SK-N-SH (cell line): ENCODE measurements at regions not wholly inside any gene's neighbourhood (a gene's known extent, or its start where the extent isn't known, plus 50 kb on each side); places are given as distances from the start of the nearest gene placed in this dataset.

Experiments
- CTCF ChIA-PET: fragments of 300-600, 350-600 bp; formaldehyde crosslinking; extraction: SDS; loops from one replicate; lab custom pipeline; 2021; lab: Yijun Ruan, JAX
- POLR2A ChIA-PET: fragments of 350-600 bp; sonication (Branson Sonifier 250); formaldehyde crosslinking; extraction: SDS; loops from one replicate; lab custom pipeline; 2020; ENCODE audit warnings: antibody characterized with exemption, inconsistent platforms; lab: Yijun Ruan, JAX
- DNase-seq: peaks from one replicate; pipeline ENCODE4 v3.0.0; 2012
- H2AFZ ChIP-seq: fragments of 200-600 bp; sonication (generic); 2 replicates; pipeline ENCODE4 v1.8.1; 2016; ENCODE audit warnings: antibody characterized with exemption, mild to moderate bottlenecking, low read depth
- H3F3A ChIP-seq: fragments of 200-600 bp; sonication (generic); replicated peaks from 2 replicates; pipeline ENCODE3; 2016; ENCODE audit warnings: antibody characterized with exemption, mild to moderate bottlenecking; ENCODE audit not compliant: insufficient read depth
- H3K27ac ChIP-seq, 2 experiments: fragments of 200-500 bp in 1 of 2; fragments of 200-600 bp in 1 of 2; sonication (Bioruptor generic) in 1 of 2; sonication (generic), shearing (Covaris generic) in 1 of 2; 2 replicates each; pipeline versions ENCODE4 v1.5.1 to v1.6.1; 2014 to 2016; ENCODE audit warnings: low read depth in 2 of 2, inconsistent platforms in 1 of 2, low read length in 1 of 2, mild to moderate bottlenecking in 1 of 2, mixed read lengths in 1 of 2
- H3K27me3 ChIP-seq: fragments of 200-600 bp; sonication (generic), shearing (Covaris generic); 2 replicates; pipeline ENCODE4 v1.6.1; 2016; ENCODE audit warnings: mixed run types; ENCODE audit not compliant: insufficient read depth
- H3K36me3 ChIP-seq, 2 experiments: fragments of 200-500 bp in 1 of 2; fragments of 200-600 bp in 1 of 2; sonication (Bioruptor generic) in 1 of 2; sonication (generic) in 1 of 2; replicated peaks in 1 of 2; 2 replicates each; pipeline versions ENCODE3 to v1.5.1; 2014 to 2016; ENCODE audit warnings: low read length in 1 of 2, mild to moderate bottlenecking in 1 of 2; ENCODE audit not compliant: insufficient read depth in 2 of 2, control insufficient read depth in 1 of 2
- H3K4me1 ChIP-seq, 2 experiments: fragments of 200-500 bp in 1 of 2; fragments of 200-600 bp in 1 of 2; sonication (Bioruptor generic) in 1 of 2; sonication (generic), shearing (Covaris generic) in 1 of 2; 2 replicates each; pipeline versions ENCODE4 v1.5.1 to v1.6.1; 2014 to 2016; ENCODE audit warnings: low read depth in 1 of 2, low read length in 1 of 2, mixed run types in 1 of 2; ENCODE audit not compliant: insufficient read depth in 2 of 2, control insufficient read depth in 1 of 2
- H3K4me2 ChIP-seq: fragments of 200-600 bp; sonication (generic), shearing (Covaris generic); 2 replicates; pipeline ENCODE4 v1.6.1; 2017; ENCODE audit warnings: mixed run types
- H3K4me3 ChIP-seq, 2 experiments: fragments of 200-500 bp in 1 of 2; fragments of 200-600 bp in 1 of 2; sonication (Bioruptor generic) in 1 of 2; sonication (generic), shearing (Covaris generic) in 1 of 2; 2 replicates each; pipeline versions ENCODE4 v1.5.1 to v1.8.1; 2014 to 2016; ENCODE audit warnings: low read depth in 2 of 2, inconsistent platforms in 1 of 2, low read length in 1 of 2, mild to moderate bottlenecking in 1 of 2, mixed read lengths in 1 of 2, moderate library complexity in 1 of 2
- H3K79me2 ChIP-seq: fragments of 200-600 bp; sonication (generic); 2 replicates; pipeline ENCODE4 v1.8.1; 2017; ENCODE audit warnings: mild to moderate bottlenecking; ENCODE audit not compliant: insufficient read depth
- H3K9ac ChIP-seq: fragments of 200-600 bp; sonication (generic); 2 replicates; pipeline ENCODE4 v1.6.1; 2017; ENCODE audit warnings: mixed run types
- H3K9me2 ChIP-seq: fragments of 200-600 bp; sonication (generic); 2 replicates; pipeline ENCODE4 v1.6.1; 2017; ENCODE audit warnings: mixed run types
- H3K9me3 ChIP-seq: fragments of 200-600 bp; sonication (generic); 2 replicates; pipeline ENCODE4 v1.6.1; 2017; ENCODE audit warnings: mixed run types, mild to moderate bottlenecking, moderate library complexity
- H4K20me1 ChIP-seq: fragments of 200-600 bp; sonication (generic); 2 replicates; pipeline ENCODE4 v1.6.1; 2017; ENCODE audit warnings: mild to moderate bottlenecking, mixed run types; ENCODE audit not compliant: insufficient read depth
- CHD2 ChIP-seq: fragments of 150-350 bp; IDR thresholded peaks from 2 replicates; pipeline ENCODE4 v1.6.1; 2018; ENCODE audit warnings: low read length; ENCODE audit not compliant: partially characterized antibody
- EZH2phosphoT487 ChIP-seq: fragments of 200-600 bp; sonication (generic); IDR thresholded peaks from 2 replicates; pipeline ENCODE4 v1.6.1; 2017; ENCODE audit warnings: low read depth, mixed run types, mild to moderate bottlenecking, antibody characterized with exemption, moderate library complexity, borderline replicate concordance
- FOXJ3 ChIP-seq: sonication (generic); formaldehyde crosslinking; IDR thresholded peaks from 2 replicates; pipeline ENCODE4 v1.5.1; 2020; ENCODE audit warnings: mild to moderate bottlenecking, missing genetic modification reagents
- FOXM1 ChIP-seq: IDR thresholded peaks from 2 replicates; pipeline ENCODE4 v1.4.0; 2012; ENCODE audit warnings: low read depth, mild to moderate bottlenecking
- JUND ChIP-seq: IDR thresholded peaks from 2 replicates; pipeline ENCODE4 v1.4.0; 2012
- NFIC ChIP-seq: IDR thresholded peaks from 2 replicates; pipeline ENCODE4 v1.4.0; 2012; ENCODE audit warnings: borderline replicate concordance
- NRF1 ChIP-seq: IDR thresholded peaks from 2 replicates; pipeline ENCODE4 v1.6.1; 2012; ENCODE audit warnings: low read depth, mild to moderate bottlenecking, low read length
- SIN3A ChIP-seq: IDR thresholded peaks from 2 replicates; pipeline ENCODE4 v1.6.1; 2012; ENCODE audit warnings: low read depth, mild to moderate bottlenecking, low read length, moderate library complexity, borderline replicate concordance
- TAF1 ChIP-seq: IDR thresholded peaks from 2 replicates; pipeline ENCODE4 v1.6.1; 2012; ENCODE audit warnings: low read depth, mild to moderate bottlenecking, low read length, moderate library complexity, borderline replicate concordance
- TCF12 ChIP-seq: IDR thresholded peaks from 2 replicates; pipeline ENCODE4 v1.4.0; 2012
- TEAD4 ChIP-seq: IDR thresholded peaks from 2 replicates; pipeline ENCODE4 v1.4.0; 2012; ENCODE audit warnings: mild to moderate bottlenecking, borderline replicate concordance; ENCODE audit not compliant: insufficient read depth
- YY1 ChIP-seq: IDR thresholded peaks from 2 replicates; pipeline ENCODE4 v1.4.0; 2012; ENCODE audit warnings: low read depth, mild to moderate bottlenecking
- TF ChIP-seq, protein P1 (sequence below): IDR thresholded peaks from 2 replicates; pipeline ENCODE4 v1.6.1; 2012; ENCODE audit warnings: mild to moderate bottlenecking, low read depth, low read length, moderate library complexity
- TF ChIP-seq, protein P2 (sequence below): IDR thresholded peaks from 2 replicates; pipeline ENCODE4 v1.4.0; 2012; ENCODE audit warnings: low read depth
- TF ChIP-seq, protein P3 (sequence below): IDR thresholded peaks from 2 replicates; pipeline ENCODE4 v1.4.0; 2012; ENCODE audit warnings: low read depth, borderline replicate concordance
- TF ChIP-seq, protein P4 (sequence below): fragments of 150-350 bp; IDR thresholded peaks from 2 replicates; pipeline ENCODE4 v1.6.1; 2017; ENCODE audit warnings: antibody characterized with exemption, low read length, low read depth, borderline replicate concordance

DNA sequence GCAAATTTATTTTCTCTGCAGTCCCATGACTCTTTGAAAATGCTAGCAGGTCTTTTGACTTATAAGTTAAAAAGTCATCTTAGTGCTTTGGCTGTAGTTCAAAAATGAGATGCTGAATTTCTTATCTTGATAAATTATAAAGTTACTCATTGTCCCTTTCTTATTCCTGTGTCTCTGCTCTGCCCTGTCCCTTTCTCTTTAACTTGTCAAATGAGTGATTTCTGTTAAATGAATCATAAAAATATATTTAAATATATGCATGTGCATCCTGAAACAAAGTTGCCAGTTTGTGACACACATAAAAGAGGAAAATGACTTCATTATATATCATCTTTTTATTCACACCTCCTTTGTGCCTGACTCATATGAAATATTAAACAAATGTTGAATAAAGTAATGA, 1097.3 kb upstream of the EPHA6 start:
- no peaks in the 10 kb centered on the region for H3K4me1 ChIP-seq
- TF ChIP-seq YY1 (no peak), SIN3A (no peak), NRF1 (no peak), TAF1 (no peak), NFIC (no peak), CHD2 (no peak), TEAD4 (no peak), FOXM1 (no peak), FOXJ3 (CRISPR knock-in tag) (no peak), JUND (no peak), TCF12 (no peak), EZH2phosphoT487 (no peak)
- TF ChIP-seq, protein P1, sequence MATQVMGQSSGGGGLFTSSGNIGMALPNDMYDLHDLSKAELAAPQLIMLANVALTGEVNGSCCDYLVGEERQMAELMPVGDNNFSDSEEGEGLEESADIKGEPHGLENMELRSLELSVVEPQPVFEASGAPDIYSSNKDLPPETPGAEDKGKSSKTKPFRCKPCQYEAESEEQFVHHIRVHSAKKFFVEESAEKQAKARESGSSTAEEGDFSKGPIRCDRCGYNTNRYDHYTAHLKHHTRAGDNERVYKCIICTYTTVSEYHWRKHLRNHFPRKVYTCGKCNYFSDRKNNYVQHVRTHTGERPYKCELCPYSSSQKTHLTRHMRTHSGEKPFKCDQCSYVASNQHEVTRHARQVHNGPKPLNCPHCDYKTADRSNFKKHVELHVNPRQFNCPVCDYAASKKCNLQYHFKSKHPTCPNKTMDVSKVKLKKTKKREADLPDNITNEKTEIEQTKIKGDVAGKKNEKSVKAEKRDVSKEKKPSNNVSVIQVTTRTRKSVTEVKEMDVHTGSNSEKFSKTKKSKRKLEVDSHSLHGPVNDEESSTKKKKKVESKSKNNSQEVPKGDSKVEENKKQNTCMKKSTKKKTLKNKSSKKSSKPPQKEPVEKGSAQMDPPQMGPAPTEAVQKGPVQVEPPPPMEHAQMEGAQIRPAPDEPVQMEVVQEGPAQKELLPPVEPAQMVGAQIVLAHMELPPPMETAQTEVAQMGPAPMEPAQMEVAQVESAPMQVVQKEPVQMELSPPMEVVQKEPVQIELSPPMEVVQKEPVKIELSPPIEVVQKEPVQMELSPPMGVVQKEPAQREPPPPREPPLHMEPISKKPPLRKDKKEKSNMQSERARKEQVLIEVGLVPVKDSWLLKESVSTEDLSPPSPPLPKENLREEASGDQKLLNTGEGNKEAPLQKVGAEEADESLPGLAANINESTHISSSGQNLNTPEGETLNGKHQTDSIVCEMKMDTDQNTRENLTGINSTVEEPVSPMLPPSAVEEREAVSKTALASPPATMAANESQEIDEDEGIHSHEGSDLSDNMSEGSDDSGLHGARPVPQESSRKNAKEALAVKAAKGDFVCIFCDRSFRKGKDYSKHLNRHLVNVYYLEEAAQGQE, result no peak
- TF ChIP-seq, protein P2, sequence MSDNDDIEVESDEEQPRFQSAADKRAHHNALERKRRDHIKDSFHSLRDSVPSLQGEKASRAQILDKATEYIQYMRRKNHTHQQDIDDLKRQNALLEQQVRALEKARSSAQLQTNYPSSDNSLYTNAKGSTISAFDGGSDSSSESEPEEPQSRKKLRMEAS, result no peak
- TF ChIP-seq, protein P3, sequence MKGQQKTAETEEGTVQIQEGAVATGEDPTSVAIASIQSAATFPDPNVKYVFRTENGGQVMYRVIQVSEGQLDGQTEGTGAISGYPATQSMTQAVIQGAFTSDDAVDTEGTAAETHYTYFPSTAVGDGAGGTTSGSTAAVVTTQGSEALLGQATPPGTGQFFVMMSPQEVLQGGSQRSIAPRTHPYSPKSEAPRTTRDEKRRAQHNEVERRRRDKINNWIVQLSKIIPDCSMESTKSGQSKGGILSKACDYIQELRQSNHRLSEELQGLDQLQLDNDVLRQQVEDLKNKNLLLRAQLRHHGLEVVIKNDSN, result no peak
- TF ChIP-seq, protein P4, sequence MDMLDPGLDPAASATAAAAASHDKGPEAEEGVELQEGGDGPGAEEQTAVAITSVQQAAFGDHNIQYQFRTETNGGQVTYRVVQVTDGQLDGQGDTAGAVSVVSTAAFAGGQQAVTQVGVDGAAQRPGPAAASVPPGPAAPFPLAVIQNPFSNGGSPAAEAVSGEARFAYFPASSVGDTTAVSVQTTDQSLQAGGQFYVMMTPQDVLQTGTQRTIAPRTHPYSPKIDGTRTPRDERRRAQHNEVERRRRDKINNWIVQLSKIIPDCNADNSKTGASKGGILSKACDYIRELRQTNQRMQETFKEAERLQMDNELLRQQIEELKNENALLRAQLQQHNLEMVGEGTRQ, result no peak
- H3K4me3 ChIP-seq, result no peak overlapping the region
- CTCF ChIA-PET, result no interaction called here
- no peaks in the 10 kb centered on the region for H4K20me1 ChIP-seq
- H2AFZ ChIP-seq, result no peak overlapping the region
- H3K9me2 ChIP-seq, result no peaks in the 10 kb centered on the region
- H3K9me3 ChIP-seq, result no peaks in the 10 kb centered on the region
- H3K79me2 ChIP-seq, result no peaks in the 10 kb centered on the region
- no peaks in the 10 kb centered on the region for H3F3A ChIP-seq
- no peak for DNase-seq
- H3K9ac ChIP-seq, result no peak overlapping the region
- no peak overlapping the region for H3K4me2 ChIP-seq
- no peaks in the 10 kb centered on the region for H3K36me3 ChIP-seq
- POLR2A ChIA-PET, result no interaction called here
- no peak overlapping the region for H3K27ac ChIP-seq
- H3K27me3 ChIP-seq, result no peaks in the 10 kb centered on the region; the same call in 1 of the 2 replicates
